Activated B cell treated with CpG ODN at 0.5 μM for 24 hours (primary cell): ENCODE measurements at regions not wholly inside any gene's neighbourhood (a gene's known extent, or its start where the extent isn't known, plus 50 kb on each side); places are given as distances from the start of the nearest gene placed in this dataset.

ENCODE experiments used
- ATAC-seq: fragments of 200-7000 bp; cut with Tn5 transposase; one replicate; pipeline ENCODE4 v1.10.0; 2021; ENCODE audit warnings: low read depth, mild to moderate bottlenecking, moderate library complexity
- CTCF ChIA-PET: fragments of 350-600 bp; sonication (Branson Sonifier 250); formaldehyde crosslinking; loops from one replicate; lab custom pipeline; 2021; ENCODE audit warnings: antibody characterized with exemption; lab: Charles Lee
- POLR2A ChIA-PET: fragments of 350-600 bp; sonication (Branson Sonifier 250); formaldehyde crosslinking; loops from one replicate; lab custom pipeline; 2021; ENCODE audit warnings: antibody characterized with exemption; lab: Charles Lee
- DNase-seq: peaks from one replicate; pipeline ENCODE4 v3.0.0; 2022
- H3K27ac Mint-ChIP-seq: one replicate; pipeline ENCODE4 v1.8.0; 2020; ENCODE audit warnings: mixed read lengths
- H3K27me3 Mint-ChIP-seq: one replicate; pipeline ENCODE4 v1.8.0; 2021; ENCODE audit warnings: mixed read lengths
- H3K36me3 Mint-ChIP-seq: one replicate; pipeline ENCODE4 v1.8.0; 2021; ENCODE audit warnings: low read depth, mixed read lengths
- H3K4me1 Mint-ChIP-seq: one replicate; pipeline ENCODE4 v1.8.0; 2021; ENCODE audit warnings: mixed read lengths
- H3K4me3 Mint-ChIP-seq: one replicate; pipeline ENCODE4 v1.8.0; 2020; ENCODE audit warnings: mild to moderate bottlenecking, mixed read lengths
- H3K9me3 Mint-ChIP-seq: one replicate; pipeline ENCODE4 v1.8.0; 2020; ENCODE audit warnings: mixed read lengths
- intact Hi-C: fragments of 100-400 bp; cut with micrococcal nuclease; formaldehyde crosslinking; loops from one replicate; pipeline ENCODE4 v1.15.1; 2024
- TF ChIP-seq, protein P1 (sequence below): fragments of 200-600 bp; IDR thresholded peaks from one replicate; pipeline ENCODE4 v1.8.0; 2022; ENCODE audit warnings: antibody characterized with exemption, mild to moderate bottlenecking

GRCh38 chr4:12562476-12563140, 921.5 kb downstream of the RAB28 start:
- ChIA-PET POLR2A (no interaction called here), CTCF (no interaction called here)
- Mint-ChIP-seq H3K36me3 (no peaks in the 10 kb centered on the region), H3K27ac (no peak overlapping the region), H3K4me3 (no peak overlapping the region), H3K9me3 (no peaks in the 10 kb centered on the region), H3K4me1 (no peaks in the 10 kb centered on the region), H3K27me3 (no peaks in the 10 kb centered on the region)
- intact Hi-C loops: no loop called here
- ATAC-seq: no peak
- no peak for DNase-seq
- TF ChIP-seq, protein P1, sequence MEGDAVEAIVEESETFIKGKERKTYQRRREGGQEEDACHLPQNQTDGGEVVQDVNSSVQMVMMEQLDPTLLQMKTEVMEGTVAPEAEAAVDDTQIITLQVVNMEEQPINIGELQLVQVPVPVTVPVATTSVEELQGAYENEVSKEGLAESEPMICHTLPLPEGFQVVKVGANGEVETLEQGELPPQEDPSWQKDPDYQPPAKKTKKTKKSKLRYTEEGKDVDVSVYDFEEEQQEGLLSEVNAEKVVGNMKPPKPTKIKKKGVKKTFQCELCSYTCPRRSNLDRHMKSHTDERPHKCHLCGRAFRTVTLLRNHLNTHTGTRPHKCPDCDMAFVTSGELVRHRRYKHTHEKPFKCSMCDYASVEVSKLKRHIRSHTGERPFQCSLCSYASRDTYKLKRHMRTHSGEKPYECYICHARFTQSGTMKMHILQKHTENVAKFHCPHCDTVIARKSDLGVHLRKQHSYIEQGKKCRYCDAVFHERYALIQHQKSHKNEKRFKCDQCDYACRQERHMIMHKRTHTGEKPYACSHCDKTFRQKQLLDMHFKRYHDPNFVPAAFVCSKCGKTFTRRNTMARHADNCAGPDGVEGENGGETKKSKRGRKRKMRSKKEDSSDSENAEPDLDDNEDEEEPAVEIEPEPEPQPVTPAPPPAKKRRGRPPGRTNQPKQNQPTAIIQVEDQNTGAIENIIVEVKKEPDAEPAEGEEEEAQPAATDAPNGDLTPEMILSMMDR: no peak

GRCh38 chr4:12562021-12562420, 922.1 kb downstream of the RAB28 start:
- ChIA-PET POLR2A (no interaction called here), CTCF (no interaction called here)
- Mint-ChIP-seq H3K27me3 (no peaks in the 10 kb centered on the region), H3K27ac (no peak overlapping the region), H3K4me1 (no peaks in the 10 kb centered on the region), H3K9me3 (no peaks in the 10 kb centered on the region), H3K4me3 (no peak overlapping the region), H3K36me3 (no peaks in the 10 kb centered on the region)
- DNase-seq (no peak), ATAC-seq (no peak)
- TF ChIP-seq, protein P1: no peak
- intact Hi-C loops: no loop called here

DNA sequence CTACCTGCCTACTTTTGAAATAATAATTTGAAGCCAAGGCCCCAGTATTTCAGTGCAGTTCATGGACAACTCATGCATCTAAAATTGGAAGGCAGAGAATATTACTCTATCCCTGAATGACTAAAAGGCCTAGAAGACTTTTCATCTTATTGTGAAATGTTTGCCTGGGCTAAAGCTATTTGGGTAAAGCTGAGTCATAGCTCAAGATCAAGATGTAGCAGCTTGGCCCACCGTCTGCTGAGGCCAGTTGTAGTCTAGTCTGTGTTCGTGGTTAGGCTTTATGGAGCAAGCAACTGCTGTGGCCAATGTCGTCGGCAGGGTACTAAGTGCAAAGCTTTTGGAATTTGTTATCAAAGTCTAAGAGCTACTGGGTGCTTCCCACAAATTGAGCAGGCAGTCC, 929.1 kb downstream of the RAB28 start:
- Mint-ChIP-seq H3K9me3 (peaks cover 10% of the 10 kb centered on the region), H3K36me3 (no peaks in the 10 kb centered on the region), H3K27me3 (no peaks in the 10 kb centered on the region), H3K4me1 (no peaks in the 10 kb centered on the region), H3K4me3 (no peak overlapping the region), H3K27ac (no peak overlapping the region)
- DNase-seq (no peak), ATAC-seq (no peak)
- CTCF ChIA-PET: no interaction called here
- intact Hi-C loops: no loop called here
- TF ChIP-seq, protein P1: no peak
- POLR2A ChIA-PET: no interaction called here

DNA sequence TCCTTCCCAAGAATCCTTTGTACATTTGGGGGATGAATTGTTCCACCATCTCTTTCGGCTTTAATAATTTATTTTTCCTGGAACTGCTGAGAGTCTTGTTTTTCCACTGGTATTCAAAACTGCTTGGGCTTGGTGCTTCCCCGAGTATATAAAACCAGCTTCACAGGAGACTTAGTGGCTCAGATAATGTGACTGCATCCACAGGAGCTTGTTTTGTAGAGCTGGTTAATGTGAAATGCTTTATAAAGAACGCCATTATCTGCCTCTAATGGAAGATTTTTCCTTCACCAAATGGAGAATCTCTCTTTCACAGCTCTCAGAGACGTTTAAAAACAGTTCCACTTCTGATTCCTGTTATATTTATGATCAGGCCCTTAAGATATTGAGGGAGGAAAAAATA, 935.5 kb downstream of the RAB28 start:
- intact Hi-C loops: no loop called here
- DNase-seq: no peak
- Mint-ChIP-seq H3K4me3 (no peak overlapping the region), H3K27ac (no peak overlapping the region), H3K4me1 (no peaks in the 10 kb centered on the region), H3K27me3 (no peaks in the 10 kb centered on the region), H3K9me3 (peaks cover 10% of the 10 kb centered on the region), H3K36me3 (no peaks in the 10 kb centered on the region)
- TF ChIP-seq, protein P1: no peak
- ChIA-PET POLR2A (no interaction called here), CTCF (no interaction called here)
- no peak for ATAC-seq

DNA sequence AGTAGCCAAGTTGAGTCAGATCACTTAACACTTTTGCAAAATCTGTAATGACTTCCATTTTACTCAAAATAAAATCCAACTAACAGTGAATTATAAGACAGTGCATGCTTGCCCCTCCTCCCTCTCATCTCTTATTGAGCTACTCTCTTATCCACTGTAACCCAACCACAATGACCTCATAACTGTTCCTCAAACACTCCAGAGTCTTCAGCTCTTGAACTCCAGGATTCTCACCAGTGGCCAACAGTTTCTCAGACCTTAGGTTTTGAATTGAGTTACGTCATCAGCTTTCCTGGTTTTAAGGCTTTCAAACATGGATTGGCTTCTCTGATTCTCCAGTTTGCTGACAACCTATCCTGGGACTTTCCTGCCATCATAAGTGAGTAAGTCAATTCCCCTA, 938.3 kb downstream of the RAB28 start:
- TF ChIP-seq, protein P1: no peak
- intact Hi-C loops: no loop called here
- no peak overlapping the region for H3K27ac Mint-ChIP-seq
- no peak overlapping the region for H3K4me3 Mint-ChIP-seq
- ChIA-PET CTCF (no interaction called here), POLR2A (no interaction called here)
- H3K4me1 Mint-ChIP-seq: no peaks in the 10 kb centered on the region
- H3K27me3 Mint-ChIP-seq: no peaks in the 10 kb centered on the region
- no peaks in the 10 kb centered on the region for H3K9me3 Mint-ChIP-seq
- no peak for ATAC-seq
- no peaks in the 10 kb centered on the region for H3K36me3 Mint-ChIP-seq
- DNase-seq: no peak
